HepG2 (cell line): ENCODE measurements at regions not wholly inside any gene's neighbourhood (a gene's known extent, or its start where the extent isn't known, plus 50 kb on each side); places are given as distances from the start of the nearest gene placed in this dataset.
A peak's percentile ranks its signal among the peaks of the same experiment; 100 is the strongest.

Experiments
- ATAC-seq: fragments of 200-7000 bp; cut with Tn5 transposase; 3 replicates; pipeline ENCODE4 v1.9.1; 2020; ENCODE audit warnings: mild to moderate bottlenecking, moderate library complexity
- BruUV-seq: library from RNA; stranded (reverse); fragments of 400-500 nt; replicated peaks from 2 replicates; lab custom pipeline; 2021; lab: Mats Ljungman, UMichigan
- CTCF ChIA-PET: fragments of 300-600 bp; formaldehyde crosslinking; extraction: SDS; loops from one replicate; lab custom pipeline; 2021; ENCODE audit warnings: low total read pairs, inconsistent platforms, low intra/inter-chr PET ratio; lab: Yijun Ruan, JAX
- POLR2A ChIA-PET: fragments of 350-600 bp; sonication (Branson Sonifier 250); formaldehyde crosslinking; loops from one replicate; lab custom pipeline; 2020; ENCODE audit warnings: antibody characterized with exemption, inconsistent platforms; lab: Yijun Ruan, JAX
- DNase-seq: peaks from one replicate; pipeline ENCODE4 v3.0.0-alpha.2; 2015; ENCODE audit warnings: low spot score
- FAIRE-seq: peaks from 3 replicates; lab custom pipeline; 2011; peaks lifted over from hg19 to GRCh38; lab: Jason Lieb, UNC
- H2AFZ ChIP-seq: one replicate; pipeline ENCODE4 v1.6.1; 2011; ENCODE audit warnings: low read length, inconsistent platforms
- H3K27ac ChIP-seq: fragments of 300-600 bp; 3 replicates; pipeline ENCODE4 v1.8.0; 2011; ENCODE audit warnings: mixed run types, mild to moderate bottlenecking, mixed read lengths, low read length, inconsistent platforms; ENCODE audit not compliant: insufficient read depth; ENCODE audit errors: extremely low read length
- H3K27me3 ChIP-seq, 2 experiments: fragments of 200-600 bp in 1 of 2; 2 replicates in 1 of 2; 3 replicates in 1 of 2; pipeline versions ENCODE4 v1.6.0 to v1.8.0; 2011; ENCODE audit warnings: low read length in 2 of 2, mild to moderate bottlenecking in 2 of 2, moderate library complexity in 2 of 2, inconsistent platforms in 1 of 2; ENCODE audit not compliant: insufficient read depth in 2 of 2, control insufficient read depth in 1 of 2
- H3K36me3 ChIP-seq, 2 experiments: fragments of 200-600 bp in 1 of 2; replicated peaks in 1 of 2; 2 replicates in 1 of 2; 3 replicates in 1 of 2; pipeline versions ENCODE4 v1.5.1 to v1.8.0; 2011; ENCODE audit warnings: low read length in 2 of 2, inconsistent platforms in 1 of 2; ENCODE audit not compliant: insufficient read depth in 2 of 2, control insufficient read depth in 1 of 2
- H3K4me1 ChIP-seq: 2 replicates; pipeline ENCODE4 v1.5.1; 2012; ENCODE audit warnings: low read length, inconsistent platforms; ENCODE audit not compliant: insufficient read depth
- H3K4me2 ChIP-seq: 2 replicates; pipeline ENCODE4 v1.6.0; 2011; ENCODE audit warnings: low read depth, low read length, inconsistent platforms
- H3K4me3 ChIP-seq, 3 experiments: fragments of 200-600 bp in 1 of 3; sonication (generic), shearing (Covaris generic) in 1 of 3; replicated peaks in 1 of 3; 2 replicates each; pipeline ENCODE4 v1.5.1; 2011 to 2016; ENCODE audit warnings: low read length in 3 of 3, inconsistent platforms in 2 of 3, low read depth in 2 of 3, mild to moderate bottlenecking in 2 of 3, control low read depth in 1 of 3, mixed read lengths in 1 of 3; ENCODE audit not compliant: insufficient read depth in 1 of 3
- H3K79me2 ChIP-seq: one replicate; pipeline ENCODE4 v1.6.1; 2011; ENCODE audit warnings: low read length, inconsistent platforms; ENCODE audit not compliant: insufficient read depth
- H3K9ac ChIP-seq: 2 replicates; pipeline ENCODE4 v1.6.0; 2011; ENCODE audit warnings: mild to moderate bottlenecking, low read depth, low read length, inconsistent platforms; ENCODE audit not compliant: insufficient read depth
- H3K9me3 ChIP-seq: 2 replicates; pipeline ENCODE4 v1.5.1; 2012; ENCODE audit warnings: mild to moderate bottlenecking, low read length
- H4K20me1 ChIP-seq: 2 replicates; pipeline ENCODE4 v1.6.0; 2011; ENCODE audit warnings: inconsistent platforms, mild to moderate bottlenecking, low read length, moderate library complexity; ENCODE audit not compliant: insufficient read depth
- ATF3 ChIP-seq: sonication (generic); formaldehyde crosslinking; IDR thresholded peaks from 2 replicates; pipeline ENCODE4 v1.4.0; 2020; ENCODE audit warnings: missing genetic modification reagents
- FLYWCH1 ChIP-seq: sonication (generic); formaldehyde crosslinking; IDR thresholded peaks from 2 replicates; pipeline ENCODE4 v1.8.1; 2023; ENCODE audit warnings: mild to moderate bottlenecking, missing genetic modification reagents
- ZNF12 ChIP-seq: sonication (generic); formaldehyde crosslinking; IDR thresholded peaks from 2 replicates; pipeline ENCODE4 v1.5.0; 2020; ENCODE audit warnings: missing genetic modification reagents
- ZNF274 ChIP-seq: sonication (generic); formaldehyde crosslinking; IDR thresholded peaks from 2 replicates; pipeline ENCODE4 v1.5.1; 2020; ENCODE audit warnings: mild to moderate bottlenecking, missing genetic modification reagents
- whole genome bisulfite sequencing: methylation state at CpG from one replicate; pipeline ENCODE4 v1.1.6; 2017; ENCODE audit warnings: low lambda C conversion rate; 5-methylcytosine and 5-hydroxymethylcytosine counted together
- in situ Hi-C: cut with HindIII; loops from 2 replicates; pipeline ENCODE4 v1.10.0; 2017; ENCODE audit warnings: low pct_unique_long_range_greater_than_20kb; ENCODE audit not compliant: extremely low pct_ligation_motif_present
- intact Hi-C: fragments of 100-400 bp; cut with micrococcal nuclease; formaldehyde crosslinking; loops from one replicate; pipeline ENCODE4 v1.10.0; 2022; ENCODE audit not compliant: unreplicated experiment

- Histone ChIP-seq H3K4me2 (no peak overlapping the region), H2AFZ (no peak overlapping the region), H3K79me2 (no peaks in the 10 kb centered on the region), H3K27ac (no peak overlapping the region), H3K27me3 (no peaks in the 10 kb centered on the region), H3K9me3 (no peaks in the 10 kb centered on the region), H3K4me1 (peaks cover 54% of the 10 kb centered on the region), H3K4me3 (no peak overlapping the region), H3K36me3 (no peaks in the 10 kb centered on the region), H3K9ac (no peak overlapping the region), H4K20me1 (no peaks in the 10 kb centered on the region)
- no peak for ATAC-seq
- in situ Hi-C loops: loop anchor here (5.0 kb wide), 1 partner anchor 46 kb away; no protein-coding TSS in a partner anchor
- DNase-seq: no peak
- no peak for TF ChIP-seq FLYWCH1 (CRISPR knock-in tag)
- TF ChIP-seq ZNF12 (CRISPR knock-in tag): peak; percentile 86
- intact Hi-C loops: loop anchor here (5.0 kb wide), 1 partner anchor 56 kb away; no protein-coding TSS in a partner anchor
- no TSS peak for BruUV-seq
- 83% methylated on average over 2 of the region's 5 CpGs for WGBS
- FAIRE-seq: no peak
- ChIA-PET CTCF (no interaction called here), POLR2A (no interaction called here)
Measured at GRCh38 chr21:43286196-43286595, 117.4 kb downstream of the CRYAA start.

- 79% methylated on average over 3 of the region's 3 CpGs for WGBS
- Histone ChIP-seq H3K27me3 (no peaks in the 10 kb centered on the region), H3K36me3 (no peaks in the 10 kb centered on the region), H3K79me2 (no peaks in the 10 kb centered on the region), H3K4me1 (peaks cover 42% of the 10 kb centered on the region), H2AFZ (no peak overlapping the region), H3K9ac (no peak overlapping the region), H3K4me3 (no peak overlapping the region), H4K20me1 (no peaks in the 10 kb centered on the region), H3K4me2 (no peak overlapping the region), H3K9me3 (no peaks in the 10 kb centered on the region), H3K27ac (no peak overlapping the region)
- DNase-seq (no peak), FAIRE-seq (no peak), ATAC-seq (no peak)
- intact Hi-C loops: loop anchor here (5.0 kb wide), 1 partner anchor 58 kb away; no protein-coding TSS in a partner anchor
- ChIA-PET CTCF (no interaction called here), POLR2A (no interaction called here)
- no peak for TF ChIP-seq ZNF274 (CRISPR knock-in tag)
- TF ChIP-seq ATF3: no peak
- in situ Hi-C loops: loop anchor here (5.0 kb wide), 1 partner anchor 48 kb away; no protein-coding TSS in a partner anchor
- BruUV-seq: no TSS peak
Measured at GRCh38 chr21:43284700-43285099, 115.9 kb downstream of the CRYAA start.
